Activated CD4-positive, alpha-beta T cell treated with anti-CD3 and anti-CD28 coated beads, Interleukin-10, Interleukin-2, amounts not matched to agents 100 ng/mL and 50 ng/mL, durations not matched to agents 16 hours and 8 hours (primary cell): ENCODE measurements at regions not wholly inside any gene's neighbourhood (a gene's known extent, or its start where the extent isn't known, plus 50 kb on each side); places are given as distances from the start of the nearest gene placed in this dataset.
"Not testable (repeated sequence)": the region's sequence is repeated elsewhere in the genome, so short reads cannot be mapped to it uniquely, and the experiment has no call there.

Experiments
- DNase-seq: peaks from one replicate; pipeline ENCODE4 v3.0.0-alpha.2; 2020

- DNase-seq = no peak
Measured at GRCh38 chr14:86943391-86944365, 1049.3 kb downstream of the GALC start.

GRCh38 chr14:86942936-86943335 lies 1050.0 kb downstream of the GALC start:
- DNase-seq = no peak

DNA sequence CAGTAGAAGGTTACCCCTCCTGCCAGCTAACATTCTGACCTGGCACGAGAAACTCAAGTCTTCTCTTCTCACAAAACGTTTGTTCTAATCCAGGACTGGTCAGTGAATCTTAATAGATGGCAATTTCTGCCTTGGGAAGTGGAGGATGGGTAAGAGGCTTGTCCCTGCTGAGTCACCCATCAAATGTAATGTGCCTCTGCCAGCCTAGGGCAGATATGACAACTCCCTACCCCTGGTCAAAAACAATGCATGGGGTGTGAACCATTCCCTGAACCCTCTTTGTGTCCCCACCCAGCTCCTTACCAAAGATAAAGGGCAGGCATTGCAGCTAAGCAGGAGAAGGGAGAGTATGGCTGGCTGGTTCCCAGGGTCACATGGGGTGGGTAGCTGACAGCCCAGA lies 1052.9 kb downstream of the GALC start:
- no peak for DNase-seq

- DNase-seq = no peak
Measured at GRCh38 chr14:86938320-86938719, 1054.7 kb downstream of the GALC start.

DNA sequence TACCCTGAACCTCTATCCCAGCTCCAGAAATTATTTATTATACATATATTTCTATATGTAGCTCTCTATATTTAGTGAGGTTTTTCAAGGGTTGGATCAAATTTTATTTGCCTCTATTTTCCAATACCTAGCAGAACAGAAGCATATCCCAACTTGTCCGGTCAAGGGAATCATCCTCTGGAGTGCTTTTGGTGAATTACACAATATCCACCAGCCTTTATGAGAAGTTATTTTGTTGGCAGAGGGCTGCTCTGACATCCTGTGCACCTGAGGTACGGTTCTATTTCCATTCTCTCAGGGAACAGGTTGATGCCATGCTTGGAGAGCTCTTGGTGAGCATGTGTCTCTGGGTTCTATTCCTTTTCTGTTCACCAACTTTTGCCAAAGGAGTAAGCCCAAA lies 1056.4 kb downstream of the GALC start:
- no peak for DNase-seq

GRCh38 chr14:86935241-86935885 lies 1057.6 kb downstream of the GALC start:
- DNase-seq = no peak

GRCh38 chr14:86933958-86934595 lies 1058.9 kb downstream of the GALC start:
- DNase-seq = no peak

- DNase-seq = no peak
Measured at GRCh38 chr14:86933460-86933859, 1059.5 kb downstream of the GALC start.

GRCh38 chr14:86915406-86915805 lies 1077.6 kb downstream of the GALC start:
- DNase-seq = no peak

GRCh38 chr14:86912709-86913108 lies 1080.3 kb downstream of the GALC start:
- no peak for DNase-seq

- no peak for DNase-seq
Measured at GRCh38 chr14:86911486-86911885, 1081.5 kb downstream of the GALC start.

DNA sequence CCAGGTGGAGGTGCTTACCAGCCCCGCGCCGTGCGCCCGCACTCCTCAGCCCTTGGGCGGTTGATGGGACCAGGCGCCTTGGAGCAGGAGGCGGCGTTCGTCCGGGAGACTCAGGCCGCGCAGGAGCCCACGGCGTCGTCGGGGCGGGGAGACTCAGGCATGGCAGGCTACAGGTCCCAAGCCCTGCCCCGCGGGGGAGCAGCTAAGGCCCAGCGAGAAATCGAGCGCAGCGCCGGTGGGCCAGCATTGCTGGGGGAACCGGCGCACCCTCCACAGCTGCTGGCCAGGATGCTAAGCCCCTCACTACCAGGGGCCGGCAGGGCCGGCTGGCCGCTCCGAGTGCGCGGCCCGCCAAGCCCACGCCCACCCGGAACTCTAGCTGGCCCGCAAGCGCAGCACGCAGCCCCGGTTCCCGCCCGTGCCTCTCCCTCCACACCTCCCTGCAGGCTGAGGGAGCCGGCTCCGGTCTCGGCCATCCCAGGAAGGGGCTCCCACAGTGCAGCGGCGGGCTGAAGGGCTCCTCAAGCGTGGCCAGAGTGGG lies 1087.5 kb downstream of the GALC start:
- not testable (repeated sequence) for DNase-seq

DNA sequence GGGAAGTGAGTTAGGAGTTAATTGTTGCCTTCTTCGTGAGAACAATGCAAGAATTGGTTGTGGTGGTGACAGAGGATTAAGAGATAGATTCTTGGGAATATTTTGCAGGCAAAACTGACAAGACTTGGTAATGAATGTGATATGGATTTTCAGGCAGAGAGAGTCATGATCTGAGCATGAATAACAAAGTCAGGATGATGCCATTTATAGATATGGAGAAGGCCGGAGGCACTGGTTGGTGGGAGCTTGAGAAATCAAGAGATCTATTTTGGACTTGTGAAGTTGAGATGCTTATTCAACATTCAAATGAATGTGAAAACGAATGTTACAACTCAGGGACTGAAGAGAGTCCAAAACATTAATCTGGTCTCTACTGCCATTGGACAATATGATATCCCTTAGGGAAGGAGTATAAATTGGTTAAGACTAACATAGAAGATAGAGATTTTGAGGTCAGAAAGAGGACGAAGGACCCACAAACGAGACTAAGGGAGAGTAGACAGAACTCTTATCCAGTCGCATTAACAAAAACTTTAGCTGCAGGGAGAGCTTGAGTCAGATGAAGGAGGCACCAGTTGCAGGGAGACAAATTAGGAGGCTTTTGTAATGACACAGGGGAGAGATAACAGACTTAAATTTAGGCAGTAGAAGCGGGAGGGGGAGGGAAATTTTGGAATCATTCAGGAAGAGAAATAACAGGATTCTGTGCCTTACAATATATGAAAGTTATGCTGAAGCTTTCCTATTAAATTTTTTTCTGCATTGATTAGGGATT lies 1090.6 kb downstream of the GALC start:
- no peak for DNase-seq

GRCh38 chr14:86897704-86898513 lies 1095.1 kb downstream of the GALC start:
- no peak for DNase-seq

DNA sequence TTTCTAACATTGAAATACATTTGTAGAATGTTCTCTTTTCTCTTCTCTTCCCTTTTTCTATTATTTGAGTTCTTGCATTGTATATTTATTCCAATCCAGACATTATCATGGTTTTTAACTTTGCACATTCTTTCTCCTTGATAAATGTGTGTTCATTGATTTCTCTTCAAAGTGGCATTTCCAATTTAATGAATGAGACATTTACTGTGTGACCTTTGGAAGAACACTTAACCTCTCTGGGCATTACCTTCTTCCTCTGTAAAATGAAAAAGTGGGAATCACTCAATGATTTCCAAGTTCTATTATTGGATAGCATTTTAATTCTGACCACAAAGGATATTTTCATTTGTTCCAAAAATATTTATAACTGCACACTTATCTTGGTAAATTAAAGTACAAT lies 1095.8 kb downstream of the GALC start:
- no peak for DNase-seq

DNA sequence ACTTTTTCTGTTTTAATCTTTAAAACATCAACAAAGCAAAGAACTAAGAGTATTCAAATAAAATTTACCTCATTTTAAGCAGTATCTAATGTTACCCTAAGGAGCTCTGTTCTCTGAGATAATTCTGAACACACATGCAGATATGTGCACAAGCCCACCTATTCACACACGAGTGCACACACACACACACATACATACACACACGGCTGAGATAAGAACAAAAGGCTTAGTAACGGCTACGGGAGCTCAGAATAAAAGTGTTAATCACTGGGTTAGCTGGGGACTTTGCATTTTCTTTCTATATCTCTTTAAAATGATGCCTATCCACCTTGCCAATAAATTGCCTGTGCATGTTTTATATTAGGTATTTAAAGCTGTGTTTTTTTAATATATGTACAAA lies 1096.3 kb downstream of the GALC start:
- DNase-seq = no peak

DNA sequence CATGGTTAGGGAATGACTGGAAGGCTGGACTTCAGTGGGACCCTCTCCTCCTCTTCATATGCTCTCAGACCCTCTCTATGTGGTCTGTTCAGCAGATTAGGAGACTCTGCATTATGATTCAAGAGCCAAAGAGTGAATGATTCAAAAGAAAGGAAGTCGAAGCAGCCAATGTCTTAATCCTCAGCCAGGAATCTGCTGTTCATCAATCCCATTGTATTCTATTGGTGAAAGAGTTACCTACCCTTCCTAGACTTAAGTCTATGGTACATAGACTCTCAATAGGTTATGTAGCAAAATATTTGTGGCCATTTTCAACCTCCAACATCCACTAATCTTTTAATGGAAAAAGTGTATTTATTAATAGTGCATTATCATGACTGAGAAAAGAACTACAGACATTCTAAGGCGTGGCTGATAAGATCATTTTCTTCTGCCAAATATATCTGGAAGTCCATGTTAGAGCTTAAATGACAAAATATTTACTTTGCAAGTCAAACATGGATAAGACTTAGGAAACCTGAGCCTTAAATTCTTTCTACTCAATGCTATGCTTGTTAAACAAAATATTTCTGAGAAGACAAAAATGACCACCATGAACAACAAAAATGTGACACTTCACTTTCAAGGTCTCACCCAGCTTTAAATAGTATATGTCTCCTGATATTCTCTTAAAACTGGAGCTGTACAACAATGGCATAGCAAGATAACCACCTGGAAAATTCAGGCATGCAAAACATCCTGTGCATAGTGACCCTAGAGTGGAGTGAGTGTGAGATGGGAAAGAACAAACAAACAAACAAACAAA lies 1100.6 kb downstream of the GALC start:
- no peak for DNase-seq

GRCh38 chr14:86885280-86885679 lies 1107.7 kb downstream of the GALC start:
- no peak for DNase-seq

- no peak for DNase-seq
Measured at GRCh38 chr14:86884498-86884897, 1108.5 kb downstream of the GALC start.

GRCh38 chr14:86882818-86883217 lies 1110.2 kb downstream of the GALC start:
- no peak for DNase-seq

- DNase-seq = no peak
Measured at GRCh38 chr14:86865934-86866333, 1127.0 kb downstream of the GALC start.
